Mucosa of descending colon (tissue), 3 donors: ENCODE measurements at regions not wholly inside any gene's neighbourhood (a gene's known extent, or its start where the extent isn't known, plus 50 kb on each side); places are given as distances from the start of the nearest gene placed in this dataset.
"Not testable (repeated sequence)": the region's sequence is repeated elsewhere in the genome, so short reads cannot be mapped to it uniquely, and the experiment has no call there.

ENCODE experiments used
- ATAC-seq: fragments of 200-7000 bp; cut with Tn5 transposase; one replicate; pipeline ENCODE4 v1.9.1; 2020; ENCODE audit warnings: mild to moderate bottlenecking, moderate library complexity
- DNase-seq, 3 donors: peaks; one replicate each; pipeline ENCODE4 v3.0.0-alpha.2; 2020
- H3K36me3 ChIP-seq: fragments of 200-600 bp; one replicate; pipeline ENCODE4 v1.8.0; 2021; ENCODE audit warnings: low read depth, mild to moderate bottlenecking
- H3K4me1 ChIP-seq: fragments of 200-600 bp; one replicate; pipeline ENCODE4 v1.8.0; 2021; ENCODE audit warnings: low read depth, mild to moderate bottlenecking
- H3K4me3 ChIP-seq: fragments of 200-600 bp; one replicate; pipeline ENCODE4 v1.8.0; 2021; ENCODE audit warnings: mild to moderate bottlenecking
- H3K9me3 ChIP-seq: fragments of 200-600 bp; one replicate; pipeline ENCODE4 v1.8.0; 2021; ENCODE audit warnings: mild to moderate bottlenecking
- CTCF ChIP-seq: fragments of 200-600 bp; IDR thresholded peaks from one replicate; pipeline ENCODE4 v1.8.0; 2022; ENCODE audit warnings: antibody characterized with exemption, mild to moderate bottlenecking
- intact Hi-C, 2 donors: fragments of 100-400 bp; cut with DNase I in 1 of 2; cut with micrococcal nuclease in 1 of 2; formaldehyde crosslinking; loops; one replicate each; pipeline versions ENCODE4 v1.11.0 to v1.11.1; 2022; cut with DNase I, micrococcal nuclease
- donor health status: DM: no; HTN: no; CAD: no; lungs with moderate emphysema.
- donor health status: DM: no; HTN: no; CAD: no.
- donor health status: DM: no; HTN: yes; CAD: no.

GRCh38 chr4:81723019-81723884 is 251.5 kb upstream of the RASGEF1B start:
- DNase-seq (no peak), ATAC-seq (no peak)
- Histone ChIP-seq H3K36me3 (no peaks in the 10 kb centered on the region), H3K9me3 (no peaks in the 10 kb centered on the region), H3K4me1 (no peaks in the 10 kb centered on the region), H3K4me3 (no peak overlapping the region)
- TF ChIP-seq CTCF = no peak
- intact Hi-C loops = no loop called here

GRCh38 chr4:81722290-81722851 is 250.7 kb upstream of the RASGEF1B start:
- Histone ChIP-seq H3K36me3 (no peaks in the 10 kb centered on the region), H3K9me3 (no peaks in the 10 kb centered on the region), H3K4me3 (no peak overlapping the region), H3K4me1 (no peaks in the 10 kb centered on the region)
- peak; percentile 80 for ATAC-seq
- intact Hi-C loops = no loop called here
- DNase-seq = peak in 2 of 3 donors; percentile 32 to 37
- TF ChIP-seq CTCF = no peak

DNA sequence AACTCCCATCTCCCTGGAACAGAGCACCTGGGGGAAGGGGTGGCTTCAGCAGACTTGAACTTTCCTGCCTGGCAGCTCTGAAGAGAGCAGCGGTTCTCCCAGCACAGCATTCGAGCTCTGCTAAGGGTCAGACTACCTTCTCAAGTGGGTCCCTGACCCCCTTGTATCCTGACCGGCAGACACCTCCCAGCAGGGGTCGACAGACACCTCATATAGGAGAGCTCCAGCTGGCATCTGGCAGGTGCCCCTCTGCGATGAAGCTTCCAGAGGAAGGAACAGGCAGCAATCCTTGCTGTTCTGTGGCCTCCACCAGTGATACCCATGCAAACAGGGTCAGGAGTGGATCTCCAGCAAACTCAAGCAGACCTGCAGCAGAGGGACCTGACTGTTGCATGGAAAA is 244.1 kb upstream of the RASGEF1B start:
- no peaks in the 10 kb centered on the region for H3K36me3 ChIP-seq
- DNase-seq (no peak), ATAC-seq (no peak)
- H3K4me3 ChIP-seq = no peak overlapping the region
- no peaks in the 10 kb centered on the region for H3K9me3 ChIP-seq
- no peaks in the 10 kb centered on the region for H3K4me1 ChIP-seq
- no peak for TF ChIP-seq CTCF
- intact Hi-C loops = no loop called here

- H3K4me3 ChIP-seq, H3K4me1 ChIP-seq, ATAC-seq, H3K9me3 ChIP-seq, H3K36me3 ChIP-seq, intact Hi-C loops: not testable (repeated sequence)
- peak in 1 of 3 donors; percentile 4 for DNase-seq
These were observed 243.7 kb upstream of the RASGEF1B start for GRCh38 chr4:81715357-81715756.

DNA sequence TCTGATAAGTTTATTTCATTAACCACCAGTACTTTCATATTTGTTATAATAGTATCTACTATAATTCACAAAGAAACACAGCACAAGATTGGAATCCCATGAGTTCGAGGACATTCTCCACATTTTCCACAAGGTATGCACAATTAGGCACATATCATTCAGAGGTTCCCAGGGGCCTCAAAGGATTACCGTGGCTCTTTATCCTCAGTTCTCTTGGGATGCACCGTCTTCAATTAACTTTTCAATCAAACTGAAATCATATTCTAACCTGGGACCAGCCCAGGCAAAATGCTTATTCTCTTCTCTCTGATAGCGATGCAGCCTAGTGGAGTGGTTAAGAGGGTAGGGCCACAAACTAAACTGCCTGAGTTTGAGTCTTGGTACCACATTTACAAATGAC is 242.6 kb upstream of the RASGEF1B start:
- no peak for TF ChIP-seq CTCF
- ATAC-seq (no peak), DNase-seq (no peak)
- H3K4me1 ChIP-seq = no peaks in the 10 kb centered on the region
- no peak overlapping the region for H3K4me3 ChIP-seq
- H3K36me3 ChIP-seq = no peaks in the 10 kb centered on the region
- no peaks in the 10 kb centered on the region for H3K9me3 ChIP-seq
- intact Hi-C loops = no loop called here

DNA sequence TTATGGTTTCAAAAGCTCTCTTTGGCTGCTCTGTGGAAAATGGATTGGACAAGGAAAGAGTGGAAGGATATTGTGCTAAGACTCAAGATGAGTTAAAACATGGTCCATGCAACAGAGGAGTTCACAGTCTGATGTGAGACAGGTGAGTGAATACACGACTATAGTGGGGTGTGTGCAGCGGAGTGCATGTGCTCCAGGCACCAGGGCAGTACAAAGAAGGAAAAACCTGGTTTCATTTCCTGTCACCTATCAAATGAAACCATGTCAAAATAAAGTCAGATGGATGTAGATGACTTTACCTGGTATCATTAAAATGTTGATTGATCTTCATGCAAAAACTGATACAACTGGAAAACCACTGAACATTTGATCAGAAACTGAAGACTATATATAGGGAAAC is 241.0 kb upstream of the RASGEF1B start:
- H3K36me3 ChIP-seq = no peaks in the 10 kb centered on the region
- H3K4me3 ChIP-seq = no peak overlapping the region
- no peak for TF ChIP-seq CTCF
- ATAC-seq (no peak), DNase-seq (no peak)
- no peaks in the 10 kb centered on the region for H3K9me3 ChIP-seq
- H3K4me1 ChIP-seq = no peaks in the 10 kb centered on the region
- intact Hi-C loops = no loop called here
